Liver (tissue), 8 donors: ENCODE measurements at regions not wholly inside any gene's neighbourhood (a gene's known extent, or its start where the extent isn't known, plus 50 kb on each side); places are given as distances from the start of the nearest gene placed in this dataset.

ENCODE experiments used
- DNase-seq: peaks from one replicate; pipeline ENCODE4 v3.0.0-alpha.2; 2017; ENCODE audit warnings: low spot score
- H3K27ac ChIP-seq, 2 donors: one replicate each; pipeline ENCODE4 v1.7.0; 2013; ENCODE audit warnings: inconsistent platforms in 2 of 2, low read length in 2 of 2, control low read depth in 1 of 2, low read depth in 1 of 2, mild to moderate bottlenecking in 1 of 2
- H3K27me3 ChIP-seq, 4 donors: one replicate each; pipeline versions ENCODE4 v1.6.1 to v1.7.0; 2013; ENCODE audit warnings: low read length in 3 of 4, inconsistent platforms in 1 of 4, mild to moderate bottlenecking in 1 of 4, moderate library complexity in 1 of 4; ENCODE audit not compliant: control insufficient read depth in 4 of 4, insufficient read depth in 4 of 4
- H3K36me3 ChIP-seq, 4 donors: one replicate each; pipeline versions ENCODE4 v1.6.1 to v1.7.0; 2013; ENCODE audit warnings: low read length in 3 of 4, mild to moderate bottlenecking in 3 of 4, low read depth in 1 of 4, moderate library complexity in 1 of 4; ENCODE audit not compliant: control insufficient read depth in 4 of 4, insufficient read depth in 3 of 4
- H3K4me1 ChIP-seq, 4 donors: one replicate each; pipeline versions ENCODE4 v1.6.1 to v1.7.0; 2013; ENCODE audit warnings: low read length in 3 of 4, mild to moderate bottlenecking in 3 of 4, moderate library complexity in 1 of 4; ENCODE audit not compliant: control insufficient read depth in 4 of 4, insufficient read depth in 4 of 4
- H3K4me3 ChIP-seq, 3 donors: one replicate each; pipeline versions ENCODE4 v1.6.1 to v1.7.0; 2013; ENCODE audit warnings: low read length in 3 of 3, control low read depth in 1 of 3, low read depth in 1 of 3, mild to moderate bottlenecking in 1 of 3
- H3K9ac ChIP-seq, 2 donors: one replicate each; pipeline ENCODE4 v1.7.0; 2013; ENCODE audit warnings: low read length in 2 of 2, mild to moderate bottlenecking in 2 of 2, moderate library complexity in 2 of 2, control low read depth in 1 of 2, low read depth in 1 of 2
- H3K9me3 ChIP-seq, 4 donors: one replicate each; pipeline versions ENCODE4 v1.6.1 to v1.7.0; 2013; ENCODE audit warnings: low read length in 3 of 4; ENCODE audit not compliant: control insufficient read depth in 4 of 4
- ATF3 ChIP-seq: IDR thresholded peaks from 2 replicates; pipeline ENCODE4 v1.6.1; 2016; ENCODE audit warnings: antibody characterized with exemption
- EGR1 ChIP-seq, 2 donors: IDR thresholded peaks; 2 replicates each; pipeline ENCODE4 v1.6.1; 2016 to 2018; ENCODE audit warnings: antibody characterized with exemption in 2 of 2, low read depth in 2 of 2
- FOXA1 ChIP-seq: IDR thresholded peaks from 2 replicates; pipeline ENCODE4 v1.6.1; 2016; ENCODE audit warnings: antibody characterized with exemption
- FOXA2 ChIP-seq: IDR thresholded peaks from 2 replicates; pipeline ENCODE4 v1.6.1; 2016; ENCODE audit warnings: antibody characterized with exemption
- HNF4A ChIP-seq, 2 donors: conservative IDR thresholded peaks; 2 replicates each; pipeline ENCODE4 v1.6.1; 2016; ENCODE audit warnings: antibody characterized with exemption in 2 of 2, mild to moderate bottlenecking in 2 of 2
- HNF4G ChIP-seq: IDR thresholded peaks from 2 replicates; pipeline ENCODE4 v1.6.1; 2016; ENCODE audit warnings: antibody characterized with exemption
- JUND ChIP-seq, 2 donors: IDR thresholded peaks; 2 replicates each; pipeline ENCODE4 v1.6.1; 2016; ENCODE audit warnings: antibody characterized with exemption in 2 of 2
- MAX ChIP-seq: IDR thresholded peaks from 2 replicates; pipeline ENCODE4 v1.6.1; 2016; ENCODE audit warnings: antibody characterized with exemption
- NR2F2 ChIP-seq: IDR thresholded peaks from 2 replicates; pipeline ENCODE4 v1.6.1; 2016; ENCODE audit warnings: antibody characterized with exemption
- RAD21 ChIP-seq, 2 donors: IDR thresholded peaks; 2 replicates each; pipeline ENCODE4 v1.6.1; 2016; ENCODE audit warnings: antibody characterized with exemption in 2 of 2, mild to moderate bottlenecking in 2 of 2
- RXRA ChIP-seq, 2 donors: IDR thresholded peaks; 2 replicates each; pipeline ENCODE4 v1.6.1; 2017 to 2018; ENCODE audit warnings: antibody characterized with exemption in 2 of 2, mild to moderate bottlenecking in 1 of 2
- SP1 ChIP-seq: IDR thresholded peaks from 2 replicates; pipeline ENCODE4 v1.6.1; 2018; ENCODE audit warnings: antibody characterized with exemption, mild to moderate bottlenecking
- TAF1 ChIP-seq: conservative IDR thresholded peaks from 2 replicates; pipeline ENCODE4 v1.6.1; 2016; ENCODE audit warnings: antibody characterized with exemption, mild to moderate bottlenecking
- YY1 ChIP-seq: IDR thresholded peaks from 2 replicates; pipeline ENCODE4 v1.6.1; 2016; ENCODE audit warnings: antibody characterized with exemption, mild to moderate bottlenecking
- WGBS: extraction: QIAGEN DNeasy Blood & Tissue Kit; methylation state at CpG from one replicate; pipeline ENCODE4 v1.1.7; 2013; 5-methylcytosine and 5-hydroxymethylcytosine counted together
- TF ChIP-seq, protein P1 (sequence below): fragments of 150-350 bp; IDR thresholded peaks from 2 replicates; pipeline ENCODE4 v1.5.1; 2017; ENCODE audit warnings: improper control_type of control experiment, low read depth, low read length; ENCODE audit not compliant: missing input control
- TF ChIP-seq, protein P2 (sequence below): IDR thresholded peaks from 2 replicates; pipeline ENCODE4 v1.6.1; 2016; ENCODE audit warnings: antibody characterized with exemption, mild to moderate bottlenecking
- donor health status: healthy.
- donor health status: healthy.
- donor health status: healthy.
- donor health status: healthy.
- donor health status: healthy.

- H3K27me3 ChIP-seq, result no peaks in the 10 kb centered on the region
- no peaks in the 10 kb centered on the region for H3K36me3 ChIP-seq
- WGBS, result 80% methylated on average over 4 of the region's 4 CpGs
- no peak overlapping the region for H3K27ac ChIP-seq
- no peak for TF ChIP-seq RXRA (IDR thresholded peaks at IDR 0.05)
- H3K4me1 ChIP-seq, result no peaks in the 10 kb centered on the region
- no peak for DNase-seq
- H3K9me3 ChIP-seq, result no peaks in the 10 kb centered on the region
- no peak overlapping the region for H3K4me3 ChIP-seq
- no peak overlapping the region for H3K9ac ChIP-seq
Observed at GRCh38 chr12:95412482-95413311, 61.3 kb upstream of the METAP2 start.

GRCh38 chr12:95413576-95413975, 60.4 kb upstream of the METAP2 start:
- H3K4me1 ChIP-seq, result no peaks in the 10 kb centered on the region
- no peak for DNase-seq
- H3K27ac ChIP-seq, result no peak overlapping the region
- no peaks in the 10 kb centered on the region for H3K27me3 ChIP-seq
- TF ChIP-seq, protein P1, sequence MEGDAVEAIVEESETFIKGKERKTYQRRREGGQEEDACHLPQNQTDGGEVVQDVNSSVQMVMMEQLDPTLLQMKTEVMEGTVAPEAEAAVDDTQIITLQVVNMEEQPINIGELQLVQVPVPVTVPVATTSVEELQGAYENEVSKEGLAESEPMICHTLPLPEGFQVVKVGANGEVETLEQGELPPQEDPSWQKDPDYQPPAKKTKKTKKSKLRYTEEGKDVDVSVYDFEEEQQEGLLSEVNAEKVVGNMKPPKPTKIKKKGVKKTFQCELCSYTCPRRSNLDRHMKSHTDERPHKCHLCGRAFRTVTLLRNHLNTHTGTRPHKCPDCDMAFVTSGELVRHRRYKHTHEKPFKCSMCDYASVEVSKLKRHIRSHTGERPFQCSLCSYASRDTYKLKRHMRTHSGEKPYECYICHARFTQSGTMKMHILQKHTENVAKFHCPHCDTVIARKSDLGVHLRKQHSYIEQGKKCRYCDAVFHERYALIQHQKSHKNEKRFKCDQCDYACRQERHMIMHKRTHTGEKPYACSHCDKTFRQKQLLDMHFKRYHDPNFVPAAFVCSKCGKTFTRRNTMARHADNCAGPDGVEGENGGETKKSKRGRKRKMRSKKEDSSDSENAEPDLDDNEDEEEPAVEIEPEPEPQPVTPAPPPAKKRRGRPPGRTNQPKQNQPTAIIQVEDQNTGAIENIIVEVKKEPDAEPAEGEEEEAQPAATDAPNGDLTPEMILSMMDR, result no peak
- TF ChIP-seq RAD21 (IDR thresholded peaks at IDR 0.05), result no peak
- TF ChIP-seq HNF4A (conservative IDR thresholded peaks at IDR 0.05), result no peak
- TF ChIP-seq YY1, result no peak
- no peak for TF ChIP-seq RXRA (IDR thresholded peaks at IDR 0.05)
- no peak for TF ChIP-seq SP1
- TF ChIP-seq FOXA1, result no peak
- no peak for TF ChIP-seq NR2F2
- no peak for TF ChIP-seq JUND (IDR thresholded peaks at IDR 0.05)
- no peak for TF ChIP-seq FOXA2
- TF ChIP-seq HNF4G, result no peak
- no peak for TF ChIP-seq EGR1 (IDR thresholded peaks at IDR 0.05; ENCODE audit: low read depth in 2 of 2)
- no peak for TF ChIP-seq TAF1
- 93% methylated on average over 3 of the region's 3 CpGs for WGBS
- no peaks in the 10 kb centered on the region for H3K36me3 ChIP-seq
- no peak overlapping the region for H3K9ac ChIP-seq
- no peak overlapping the region for H3K4me3 ChIP-seq
- no peaks in the 10 kb centered on the region for H3K9me3 ChIP-seq

DNA sequence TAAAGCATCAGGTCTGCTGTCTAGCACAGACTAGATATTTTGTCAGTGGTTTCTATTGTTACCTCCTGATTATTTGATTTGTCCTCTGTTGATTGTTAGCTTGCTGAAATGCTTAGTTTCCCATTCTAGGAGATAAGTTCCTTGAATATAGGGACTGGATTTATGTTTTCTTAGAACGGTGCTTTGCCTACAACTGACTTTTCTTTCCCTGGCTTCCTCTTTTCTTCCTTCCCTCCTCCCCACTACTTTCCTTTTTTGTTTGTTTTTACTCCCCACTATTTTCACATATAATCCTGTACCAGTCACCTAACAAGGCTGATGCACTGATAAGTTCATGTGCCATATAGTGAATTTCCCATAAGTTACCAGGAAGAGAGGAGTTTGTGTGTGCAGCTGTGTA, 58.5 kb upstream of the METAP2 start:
- Histone ChIP-seq H3K36me3 (no peaks in the 10 kb centered on the region), H3K4me1 (no peaks in the 10 kb centered on the region), H3K9ac (no peak overlapping the region), H3K27ac (no peak overlapping the region), H3K27me3 (no peaks in the 10 kb centered on the region), H3K4me3 (no peak overlapping the region), H3K9me3 (no peaks in the 10 kb centered on the region)
- no peak for TF ChIP-seq EGR1 (IDR thresholded peaks at IDR 0.05; ENCODE audit: low read depth in 2 of 2)
- TF ChIP-seq, protein P2, sequence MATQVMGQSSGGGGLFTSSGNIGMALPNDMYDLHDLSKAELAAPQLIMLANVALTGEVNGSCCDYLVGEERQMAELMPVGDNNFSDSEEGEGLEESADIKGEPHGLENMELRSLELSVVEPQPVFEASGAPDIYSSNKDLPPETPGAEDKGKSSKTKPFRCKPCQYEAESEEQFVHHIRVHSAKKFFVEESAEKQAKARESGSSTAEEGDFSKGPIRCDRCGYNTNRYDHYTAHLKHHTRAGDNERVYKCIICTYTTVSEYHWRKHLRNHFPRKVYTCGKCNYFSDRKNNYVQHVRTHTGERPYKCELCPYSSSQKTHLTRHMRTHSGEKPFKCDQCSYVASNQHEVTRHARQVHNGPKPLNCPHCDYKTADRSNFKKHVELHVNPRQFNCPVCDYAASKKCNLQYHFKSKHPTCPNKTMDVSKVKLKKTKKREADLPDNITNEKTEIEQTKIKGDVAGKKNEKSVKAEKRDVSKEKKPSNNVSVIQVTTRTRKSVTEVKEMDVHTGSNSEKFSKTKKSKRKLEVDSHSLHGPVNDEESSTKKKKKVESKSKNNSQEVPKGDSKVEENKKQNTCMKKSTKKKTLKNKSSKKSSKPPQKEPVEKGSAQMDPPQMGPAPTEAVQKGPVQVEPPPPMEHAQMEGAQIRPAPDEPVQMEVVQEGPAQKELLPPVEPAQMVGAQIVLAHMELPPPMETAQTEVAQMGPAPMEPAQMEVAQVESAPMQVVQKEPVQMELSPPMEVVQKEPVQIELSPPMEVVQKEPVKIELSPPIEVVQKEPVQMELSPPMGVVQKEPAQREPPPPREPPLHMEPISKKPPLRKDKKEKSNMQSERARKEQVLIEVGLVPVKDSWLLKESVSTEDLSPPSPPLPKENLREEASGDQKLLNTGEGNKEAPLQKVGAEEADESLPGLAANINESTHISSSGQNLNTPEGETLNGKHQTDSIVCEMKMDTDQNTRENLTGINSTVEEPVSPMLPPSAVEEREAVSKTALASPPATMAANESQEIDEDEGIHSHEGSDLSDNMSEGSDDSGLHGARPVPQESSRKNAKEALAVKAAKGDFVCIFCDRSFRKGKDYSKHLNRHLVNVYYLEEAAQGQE, result no peak
- TF ChIP-seq, protein P1, result no peak
- no peak for TF ChIP-seq MAX
- TF ChIP-seq NR2F2, result no peak
- no peak for TF ChIP-seq HNF4G
- TF ChIP-seq ATF3, result no peak
- no peak for TF ChIP-seq HNF4A (conservative IDR thresholded peaks at IDR 0.05)
- 65% methylated on average over 1 of the region's 1 CpG for WGBS
- DNase-seq, result no peak
